H1 (cell line): ENCODE measurements at regions not wholly inside any gene's neighbourhood (a gene's known extent, or its start where the extent isn't known, plus 50 kb on each side); places are given as distances from the start of the nearest gene placed in this dataset.

Experiments
- BACH1 ChIP-seq: IDR thresholded peaks from 2 replicates; pipeline ENCODE4 v1.6.1; 2012; ENCODE audit warnings: low read length, improper control_type of control experiment
- BRCA1 ChIP-seq: IDR thresholded peaks from 2 replicates; pipeline ENCODE4 v1.6.1; 2012; ENCODE audit warnings: low read depth, low read length, improper control_type of control experiment
- CEBPB ChIP-seq: IDR thresholded peaks from 2 replicates; pipeline ENCODE4 v1.6.1; 2012; ENCODE audit warnings: low read depth, low read length
- CREB1 ChIP-seq: IDR thresholded peaks from 2 replicates; pipeline ENCODE4 v1.6.1; 2012; ENCODE audit warnings: inconsistent platforms
- EZH2 ChIP-seq: fragments of 200-600 bp; sonication (generic); IDR thresholded peaks from 2 replicates; pipeline ENCODE4 v1.7.1; 2012; ENCODE audit warnings: low read depth, mild to moderate bottlenecking, moderate library complexity, low read length, inconsistent platforms; ENCODE audit not compliant: severe bottlenecking
- JUND ChIP-seq: IDR thresholded peaks from 2 replicates; pipeline ENCODE4 v1.6.1; 2011; ENCODE audit warnings: mild to moderate bottlenecking, improper control_type of control experiment, low read length
- POLR2A ChIP-seq, 2 experiments: IDR thresholded peaks; 1 replicate in 1 of 2; 2 replicates in 1 of 2; pipeline ENCODE4 v1.6.1; 2011; ENCODE audit warnings: low read depth in 2 of 2, low read length in 2 of 2, mild to moderate bottlenecking in 2 of 2; ENCODE audit errors: control extremely low read depth in 1 of 2
- RAD21 ChIP-seq, 2 experiments: IDR thresholded peaks in 1 of 2; conservative IDR thresholded peaks in 1 of 2; 2 replicates each; pipeline ENCODE4 v1.6.1; 2011; ENCODE audit warnings: low read depth in 2 of 2, low read length in 2 of 2, improper control_type of control experiment in 1 of 2, inconsistent platforms in 1 of 2, mild to moderate bottlenecking in 1 of 2, moderate library complexity in 1 of 2
- SP4 ChIP-seq: IDR thresholded peaks from 2 replicates; pipeline ENCODE4 v1.6.1; 2012; ENCODE audit warnings: low read length, inconsistent platforms
- TF ChIP-seq, protein P1 (sequence below), 3 experiments: IDR thresholded peaks; 1 replicate in 2 of 3; 2 replicates in 1 of 3; pipeline versions ENCODE4 v1.5.1 to v1.6.1; 2011; ENCODE audit warnings: low read length in 3 of 3, mild to moderate bottlenecking in 3 of 3, inconsistent platforms in 2 of 3, low read depth in 1 of 3, moderate library complexity in 1 of 3; ENCODE audit not compliant: insufficient read depth in 1 of 3; ENCODE audit errors: control extremely low read depth in 1 of 3

- TF ChIP-seq EZH2 (no peak), CREB1 (no peak), BRCA1 (no peak), BACH1 (no peak), RAD21 (IDR thresholded peaks at IDR 0.05 in 1 of 2, conservative IDR thresholded peaks at IDR 0.05 in 1 of 2; ENCODE audit: low read depth in 2 of 2, low read length in 2 of 2) (no peak), SP4 (no peak), JUND (no peak), POLR2A (IDR thresholded peaks at IDR 0.05; ENCODE audit: control extremely low read depth in 1 of 2, low read depth in 2 of 2, low read length in 2 of 2) (no peak), CEBPB (no peak)
- TF ChIP-seq, protein P1, sequence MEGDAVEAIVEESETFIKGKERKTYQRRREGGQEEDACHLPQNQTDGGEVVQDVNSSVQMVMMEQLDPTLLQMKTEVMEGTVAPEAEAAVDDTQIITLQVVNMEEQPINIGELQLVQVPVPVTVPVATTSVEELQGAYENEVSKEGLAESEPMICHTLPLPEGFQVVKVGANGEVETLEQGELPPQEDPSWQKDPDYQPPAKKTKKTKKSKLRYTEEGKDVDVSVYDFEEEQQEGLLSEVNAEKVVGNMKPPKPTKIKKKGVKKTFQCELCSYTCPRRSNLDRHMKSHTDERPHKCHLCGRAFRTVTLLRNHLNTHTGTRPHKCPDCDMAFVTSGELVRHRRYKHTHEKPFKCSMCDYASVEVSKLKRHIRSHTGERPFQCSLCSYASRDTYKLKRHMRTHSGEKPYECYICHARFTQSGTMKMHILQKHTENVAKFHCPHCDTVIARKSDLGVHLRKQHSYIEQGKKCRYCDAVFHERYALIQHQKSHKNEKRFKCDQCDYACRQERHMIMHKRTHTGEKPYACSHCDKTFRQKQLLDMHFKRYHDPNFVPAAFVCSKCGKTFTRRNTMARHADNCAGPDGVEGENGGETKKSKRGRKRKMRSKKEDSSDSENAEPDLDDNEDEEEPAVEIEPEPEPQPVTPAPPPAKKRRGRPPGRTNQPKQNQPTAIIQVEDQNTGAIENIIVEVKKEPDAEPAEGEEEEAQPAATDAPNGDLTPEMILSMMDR (IDR thresholded peaks at IDR 0.05; ENCODE audit: control extremely low read depth in 1 of 3, insufficient read depth in 1 of 3, low read depth in 1 of 3, low read length in 3 of 3), result no peak
Measured at GRCh38 chr14:27958757-27959156, 807.8 kb upstream of the FOXG1 start.
